ENCODE measurements at regions not wholly inside any gene's neighbourhood (a gene's known extent, or its start where the extent isn't known, plus 50 kb on each side); places are given as distances from the start of the nearest gene placed in this dataset.

GRCh38 chr2:228548230-228548629, 366.7 kb upstream of the SPHKAP start:
- H3K27me3 ChIP-seq (ENCODE audit: control insufficient read depth in 2 of 2, insufficient read depth in 2 of 2, low read length in 2 of 2), result no peaks in the 10 kb centered on the region
- H3K4me1 ChIP-seq (ENCODE audit: control insufficient read depth in 2 of 2, insufficient read depth in 2 of 2, low read length in 2 of 2), result no peaks in the 10 kb centered on the region
- H3K9ac ChIP-seq (ENCODE audit: low read depth in 1 of 2, low read length in 2 of 2), result no peak overlapping the region
- H3K36me3 ChIP-seq (ENCODE audit: control insufficient read depth in 2 of 2, insufficient read depth in 2 of 2, low read length in 2 of 2), result no peaks in the 10 kb centered on the region
- peaks cover 0 to 3% of the 10 kb centered on the region in 2 donors for H3K9me3 ChIP-seq (ENCODE audit: control insufficient read depth in 2 of 2, low read length in 2 of 2)
- no peak overlapping the region for H3K27ac ChIP-seq (ENCODE audit: low read depth in 2 of 2, low read length in 2 of 2)
- no peak overlapping the region for H3K4me3 ChIP-seq (ENCODE audit: low read length in 2 of 2)

- Histone ChIP-seq H3K36me3 (ENCODE audit: control insufficient read depth in 2 of 2, insufficient read depth in 2 of 2, low read length in 2 of 2) (no peaks in the 10 kb centered on the region), H3K27me3 (ENCODE audit: control insufficient read depth in 2 of 2, insufficient read depth in 2 of 2, low read length in 2 of 2) (no peaks in the 10 kb centered on the region), H3K4me1 (ENCODE audit: control insufficient read depth in 2 of 2, insufficient read depth in 2 of 2, low read length in 2 of 2) (no peaks in the 10 kb centered on the region), H3K9me3 (ENCODE audit: control insufficient read depth in 2 of 2, low read length in 2 of 2) (peaks cover 0 to 3% of the 10 kb centered on the region in 2 donors), H3K9ac (ENCODE audit: low read depth in 1 of 2, low read length in 2 of 2) (no peak overlapping the region), H3K4me3 (ENCODE audit: low read length in 2 of 2) (no peak overlapping the region), H3K27ac (ENCODE audit: low read depth in 2 of 2, low read length in 2 of 2) (no peak overlapping the region)
These were observed 364.3 kb upstream of the SPHKAP start for GRCh38 chr2:228545748-228546145.

- no peaks in the 10 kb centered on the region for H3K4me1 ChIP-seq (ENCODE audit: control insufficient read depth in 2 of 2, insufficient read depth in 2 of 2, low read length in 2 of 2)
- no peaks in the 10 kb centered on the region for H3K27me3 ChIP-seq (ENCODE audit: control insufficient read depth in 2 of 2, insufficient read depth in 2 of 2, low read length in 2 of 2)
- no peaks in the 10 kb centered on the region for H3K36me3 ChIP-seq (ENCODE audit: control insufficient read depth in 2 of 2, insufficient read depth in 2 of 2, low read length in 2 of 2)
- H3K9ac ChIP-seq (ENCODE audit: low read depth in 1 of 2, low read length in 2 of 2), result no peak overlapping the region
- H3K4me3 ChIP-seq (ENCODE audit: low read length in 2 of 2), result no peak overlapping the region
- H3K9me3 ChIP-seq (ENCODE audit: control insufficient read depth in 2 of 2, low read length in 2 of 2), result peaks cover 0 to 3% of the 10 kb centered on the region in 2 donors
- no peak overlapping the region for H3K27ac ChIP-seq (ENCODE audit: low read depth in 2 of 2, low read length in 2 of 2)
These were observed 363.7 kb upstream of the SPHKAP start for GRCh38 chr2:228545041-228545747.

GRCh38 chr2:228543117-228543516, 361.6 kb upstream of the SPHKAP start:
- H3K4me3 ChIP-seq (ENCODE audit: low read length in 2 of 2), result no peak overlapping the region
- H3K9me3 ChIP-seq (ENCODE audit: control insufficient read depth in 2 of 2, low read length in 2 of 2), result peaks cover 0 to 3% of the 10 kb centered on the region in 2 donors
- no peaks in the 10 kb centered on the region for H3K4me1 ChIP-seq (ENCODE audit: control insufficient read depth in 2 of 2, insufficient read depth in 2 of 2, low read length in 2 of 2)
- H3K27ac ChIP-seq (ENCODE audit: low read depth in 2 of 2, low read length in 2 of 2), result no peak overlapping the region
- H3K36me3 ChIP-seq (ENCODE audit: control insufficient read depth in 2 of 2, insufficient read depth in 2 of 2, low read length in 2 of 2), result no peaks in the 10 kb centered on the region
- no peak overlapping the region for H3K9ac ChIP-seq (ENCODE audit: low read depth in 1 of 2, low read length in 2 of 2)
- no peaks in the 10 kb centered on the region for H3K27me3 ChIP-seq (ENCODE audit: control insufficient read depth in 2 of 2, insufficient read depth in 2 of 2, low read length in 2 of 2)

GRCh38 chr2:228542277-228542676, 360.8 kb upstream of the SPHKAP start:
- H3K9me3 ChIP-seq (ENCODE audit: control insufficient read depth in 2 of 2, low read length in 2 of 2), result peaks cover 0 to 3% of the 10 kb centered on the region in 2 donors
- H3K9ac ChIP-seq (ENCODE audit: low read depth in 1 of 2, low read length in 2 of 2), result no peak overlapping the region
- no peak overlapping the region for H3K4me3 ChIP-seq (ENCODE audit: low read length in 2 of 2)
- no peaks in the 10 kb centered on the region for H3K36me3 ChIP-seq (ENCODE audit: control insufficient read depth in 2 of 2, insufficient read depth in 2 of 2, low read length in 2 of 2)
- no peaks in the 10 kb centered on the region for H3K4me1 ChIP-seq (ENCODE audit: control insufficient read depth in 2 of 2, insufficient read depth in 2 of 2, low read length in 2 of 2)
- H3K27me3 ChIP-seq (ENCODE audit: control insufficient read depth in 2 of 2, insufficient read depth in 2 of 2, low read length in 2 of 2), result no peaks in the 10 kb centered on the region
- no peak overlapping the region for H3K27ac ChIP-seq (ENCODE audit: low read depth in 2 of 2, low read length in 2 of 2)

GRCh38 chr2:228541789-228542188, 360.3 kb upstream of the SPHKAP start:
- H3K27ac ChIP-seq (ENCODE audit: low read depth in 2 of 2, low read length in 2 of 2), result no peak overlapping the region
- no peaks in the 10 kb centered on the region for H3K27me3 ChIP-seq (ENCODE audit: control insufficient read depth in 2 of 2, insufficient read depth in 2 of 2, low read length in 2 of 2)
- H3K9ac ChIP-seq (ENCODE audit: low read depth in 1 of 2, low read length in 2 of 2), result no peak overlapping the region
- no peaks in the 10 kb centered on the region for H3K4me1 ChIP-seq (ENCODE audit: control insufficient read depth in 2 of 2, insufficient read depth in 2 of 2, low read length in 2 of 2)
- no peaks in the 10 kb centered on the region for H3K9me3 ChIP-seq (ENCODE audit: control insufficient read depth in 2 of 2, low read length in 2 of 2)
- H3K36me3 ChIP-seq (ENCODE audit: control insufficient read depth in 2 of 2, insufficient read depth in 2 of 2, low read length in 2 of 2), result no peaks in the 10 kb centered on the region
- H3K4me3 ChIP-seq (ENCODE audit: low read length in 2 of 2), result no peak overlapping the region

- H3K4me1 ChIP-seq (ENCODE audit: control insufficient read depth in 2 of 2, insufficient read depth in 2 of 2, low read length in 2 of 2), result no peaks in the 10 kb centered on the region
- no peaks in the 10 kb centered on the region for H3K27me3 ChIP-seq (ENCODE audit: control insufficient read depth in 2 of 2, insufficient read depth in 2 of 2, low read length in 2 of 2)
- no peak overlapping the region for H3K27ac ChIP-seq (ENCODE audit: low read depth in 2 of 2, low read length in 2 of 2)
- no peaks in the 10 kb centered on the region for H3K36me3 ChIP-seq (ENCODE audit: control insufficient read depth in 2 of 2, insufficient read depth in 2 of 2, low read length in 2 of 2)
- no peaks in the 10 kb centered on the region for H3K9me3 ChIP-seq (ENCODE audit: control insufficient read depth in 2 of 2, low read length in 2 of 2)
- no peak overlapping the region for H3K9ac ChIP-seq (ENCODE audit: low read depth in 1 of 2, low read length in 2 of 2)
- H3K4me3 ChIP-seq (ENCODE audit: low read length in 2 of 2), result no peak overlapping the region
These were observed 359.5 kb upstream of the SPHKAP start for GRCh38 chr2:228540976-228541375.

GRCh38 chr2:228535396-228535795, 353.9 kb upstream of the SPHKAP start:
- Histone ChIP-seq H3K36me3 (ENCODE audit: control insufficient read depth in 2 of 2, insufficient read depth in 2 of 2, low read length in 2 of 2) (no peaks in the 10 kb centered on the region), H3K9ac (ENCODE audit: low read depth in 1 of 2, low read length in 2 of 2) (no peak overlapping the region), H3K27ac (ENCODE audit: low read depth in 2 of 2, low read length in 2 of 2) (no peak overlapping the region), H3K27me3 (ENCODE audit: control insufficient read depth in 2 of 2, insufficient read depth in 2 of 2, low read length in 2 of 2) (no peaks in the 10 kb centered on the region), H3K4me1 (ENCODE audit: control insufficient read depth in 2 of 2, insufficient read depth in 2 of 2, low read length in 2 of 2) (no peaks in the 10 kb centered on the region), H3K4me3 (ENCODE audit: low read length in 2 of 2) (no peak overlapping the region), H3K9me3 (ENCODE audit: control insufficient read depth in 2 of 2, low read length in 2 of 2) (peaks cover 0 to 2% of the 10 kb centered on the region in 2 donors)

- Histone ChIP-seq H3K27me3 (ENCODE audit: control insufficient read depth in 2 of 2, insufficient read depth in 2 of 2, low read length in 2 of 2) (no peaks in the 10 kb centered on the region), H3K27ac (ENCODE audit: low read depth in 2 of 2, low read length in 2 of 2) (no peak overlapping the region), H3K9me3 (ENCODE audit: control insufficient read depth in 2 of 2, low read length in 2 of 2) (peaks cover 0 to 2% of the 10 kb centered on the region in 2 donors)
These were observed 351.7 kb upstream of the SPHKAP start for GRCh38 chr2:228533156-228533555.

GRCh38 chr2:228532233-228532632, 350.7 kb upstream of the SPHKAP start:
- H3K9ac ChIP-seq (ENCODE audit: low read depth in 1 of 2, low read length in 2 of 2), result no peak overlapping the region
- H3K9me3 ChIP-seq (ENCODE audit: control insufficient read depth in 2 of 2, low read length in 2 of 2), result peaks cover 0 to 2% of the 10 kb centered on the region in 2 donors
- no peak overlapping the region for H3K4me3 ChIP-seq (ENCODE audit: low read length in 2 of 2)
- H3K36me3 ChIP-seq (ENCODE audit: control insufficient read depth in 2 of 2, insufficient read depth in 2 of 2, low read length in 2 of 2), result no peaks in the 10 kb centered on the region
- H3K27ac ChIP-seq (ENCODE audit: low read depth in 2 of 2, low read length in 2 of 2), result no peak overlapping the region
- no peaks in the 10 kb centered on the region for H3K27me3 ChIP-seq (ENCODE audit: control insufficient read depth in 2 of 2, insufficient read depth in 2 of 2, low read length in 2 of 2)
- no peaks in the 10 kb centered on the region for H3K4me1 ChIP-seq (ENCODE audit: control insufficient read depth in 2 of 2, insufficient read depth in 2 of 2, low read length in 2 of 2)

More at GRCh38 chr2:228533156-228533555, 351.7 kb upstream of the SPHKAP start:
- Histone ChIP-seq H3K36me3 (ENCODE audit: control insufficient read depth in 2 of 2, insufficient read depth in 2 of 2, low read length in 2 of 2) (no peaks in the 10 kb centered on the region), H3K4me3 (ENCODE audit: low read length in 2 of 2) (no peak overlapping the region), H3K4me1 (ENCODE audit: control insufficient read depth in 2 of 2, insufficient read depth in 2 of 2, low read length in 2 of 2) (no peaks in the 10 kb centered on the region), H3K9ac (ENCODE audit: low read depth in 1 of 2, low read length in 2 of 2) (no peak overlapping the region)

Measured in mucosa of rectum (tissue), 2 donors.